Stimulated activated CD4-positive, alpha-beta T cell treated with anti-CD3 and anti-CD28 coated beads, Interleukin-12 subunit alpha, Interleukin-12 subunit beta, amount 100 ng/mL, for 24 hours (primary cell): ENCODE measurements at regions not wholly inside any gene's neighbourhood (a gene's known extent, or its start where the extent isn't known, plus 50 kb on each side); places are given as distances from the start of the nearest gene placed in this dataset.
"Not testable (repeated sequence)": the region's sequence is repeated elsewhere in the genome, so short reads cannot be mapped to it uniquely, and the experiment has no call there.

Experiments used
- DNase-seq, 2 experiments: peaks; one replicate each; pipeline ENCODE4 v3.0.0-alpha.2; 2020; ENCODE audit warnings: low read depth in 2 of 2

GRCh38 chr22:26922806-26923205, 265.4 kb downstream of the MIAT start:
- no peak for DNase-seq

GRCh38 chr22:26923531-26923930, 266.1 kb downstream of the MIAT start:
- no peak for DNase-seq

GRCh38 chr22:26927821-26928220, 270.4 kb downstream of the MIAT start:
- no peak for DNase-seq

- DNase-seq, result no peak
Measured at GRCh38 chr22:26931471-26931870, 274.1 kb downstream of the MIAT start.

GRCh38 chr22:26933105-26933590, 275.8 kb downstream of the MIAT start:
- DNase-seq, result no peak

- no peak for DNase-seq
Measured at GRCh38 chr22:26937213-26937612, 279.8 kb downstream of the MIAT start.

GRCh38 chr22:26939466-26939865, 282.1 kb downstream of the MIAT start:
- no peak for DNase-seq

GRCh38 chr22:26941896-26942636, 284.7 kb downstream of the MIAT start:
- DNase-seq, result no peak

- DNase-seq, result no peak
Measured at GRCh38 chr22:26942637-26942957, 285.2 kb downstream of the MIAT start.

GRCh38 chr22:26945565-26945964, 288.2 kb downstream of the MIAT start:
- DNase-seq, result no peak

- no peak for DNase-seq
Measured at GRCh38 chr22:26949193-26949592, 291.8 kb downstream of the MIAT start.

- not testable (repeated sequence) for DNase-seq
Measured at GRCh38 chr22:26951139-26951538, 293.8 kb downstream of the MIAT start.

GRCh38 chr22:26952004-26952403, 294.6 kb downstream of the MIAT start:
- no peak for DNase-seq

GRCh38 chr22:26952451-26953011, 295.1 kb downstream of the MIAT start:
- no peak for DNase-seq

GRCh38 chr22:26953012-26953883, 295.9 kb downstream of the MIAT start:
- DNase-seq, result no peak

- DNase-seq, result no peak
Measured at GRCh38 chr22:26956371-26956770, 299.0 kb downstream of the MIAT start.

GRCh38 chr22:26957176-26957575, 299.8 kb downstream of the MIAT start:
- no peak for DNase-seq

- no peak for DNase-seq
Measured at GRCh38 chr22:26957897-26958296, 300.5 kb downstream of the MIAT start.

GRCh38 chr22:26958378-26958777, 301.0 kb downstream of the MIAT start:
- DNase-seq, result no peak

GRCh38 chr22:26964642-26965041, 307.3 kb downstream of the MIAT start:
- no peak for DNase-seq

- DNase-seq, result no peak
Measured at GRCh38 chr22:26967282-26967681, 309.9 kb downstream of the MIAT start.

GRCh38 chr22:26968859-26969523, 311.6 kb downstream of the MIAT start:
- no peak for DNase-seq
